ENCODE measurements at regions not wholly inside any gene's neighbourhood (a gene's known extent, or its start where the extent isn't known, plus 50 kb on each side); places are given as distances from the start of the nearest gene placed in this dataset.

DNA sequence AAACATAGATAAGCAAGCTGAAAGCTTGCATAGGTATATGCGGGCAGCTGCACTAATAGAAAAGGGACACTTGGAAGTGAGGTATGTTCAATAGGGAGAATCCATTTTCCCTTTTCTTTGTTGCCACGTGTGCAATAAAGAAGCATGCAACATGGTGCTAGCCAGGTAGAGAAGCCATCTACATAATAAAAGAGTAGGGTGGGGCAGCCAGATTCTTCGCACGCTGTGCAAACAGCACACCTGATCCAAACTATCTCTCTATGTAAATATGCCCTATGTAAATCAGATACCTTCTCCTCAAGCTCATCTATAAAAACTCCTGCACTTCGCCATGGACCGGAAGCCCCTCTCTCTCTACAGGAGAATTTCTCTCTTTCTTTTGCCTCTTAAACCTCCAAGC is 91.9 kb upstream of the C9orf72 start:
- Histone ChIP-seq H3K27me3 (ENCODE audit: control insufficient read depth in 2 of 2, insufficient read depth in 2 of 2, low read length in 2 of 2) (no peaks in the 10 kb centered on the region), H2AFZ (ENCODE audit: low read depth, low read length) (no peak overlapping the region), H3K36me3 (ENCODE audit: control insufficient read depth, insufficient read depth, low read length) (no peaks in the 10 kb centered on the region), H3K9me3 (replicated peaks; ENCODE audit: control insufficient read depth, insufficient read depth, low read depth, low read length) (no peaks in the 10 kb centered on the region), H3K4me1 (replicated peaks in 1 of 2; ENCODE audit: control insufficient read depth in 2 of 2, insufficient read depth in 2 of 2, low read length in 2 of 2) (no peaks in the 10 kb centered on the region), H3K27ac (ENCODE audit: extremely low read depth, low read depth, low read length) (no peak overlapping the region), H3K9me1 (ENCODE audit: control insufficient read depth, insufficient read depth, low read length) (no peaks in the 10 kb centered on the region), H3K4me3 (no peak overlapping the region), H3K9ac (ENCODE audit: insufficient read depth in 1 of 2, low read depth in 2 of 2, low read length in 2 of 2) (no peak overlapping the region), H3K4me2 (ENCODE audit: insufficient read depth, low read length) (no peak overlapping the region), H3K79me2 (ENCODE audit: control insufficient read depth, insufficient read depth, low read length) (no peaks in the 10 kb centered on the region), H4K20me1 (replicated peaks; ENCODE audit: control insufficient read depth, insufficient read depth, low read length) (no peaks in the 10 kb centered on the region)
- DNase-seq (ENCODE audit: extremely low read depth in 1 of 4, low spot score in 3 of 4) (no peak), FAIRE-seq (no peak), ATAC-seq (no peak)
- ChIA-PET CTCF (ENCODE audit: low intra/inter-chr PET ratio) (no interaction called here), POLR2A (interaction anchor here (0.8 kb wide), 1 partner anchor 10 kb away, joined by 3 read pairs; no protein-coding TSS in a partner anchor)
- no TSS peak for BruUV-seq (replicated peaks)
- WGBS (ENCODE audit: insufficient coverage, low coverage, missing lambda C conversion rate) = 0% methylated on average over 2 of the region's 6 CpGs
- TF ChIP-seq CHCHD3 (CRISPR knock-in tag; IDR thresholded peaks at IDR 0.05) (no peak), MCM5 (IDR thresholded peaks at IDR 0.05; ENCODE audit: low read depth) (no peak), EZH2 (IDR thresholded peaks at IDR 0.05; ENCODE audit: borderline replicate concordance, low read depth, low read length) (no peak), NCOA2 (IDR thresholded peaks at IDR 0.05; ENCODE audit: partially characterized antibody in 2 of 2) (no peak), KLF1 (tag; IDR thresholded peaks at IDR 0.05) (no peak), ZNF766 (CRISPR knock-in tag; conservative IDR thresholded peaks at IDR 0.05) (no peak)
- intact Hi-C loops (cut with micrococcal nuclease) = no loop called here
- in situ Hi-C loops (cut with MboI) = no loop called here

DNA sequence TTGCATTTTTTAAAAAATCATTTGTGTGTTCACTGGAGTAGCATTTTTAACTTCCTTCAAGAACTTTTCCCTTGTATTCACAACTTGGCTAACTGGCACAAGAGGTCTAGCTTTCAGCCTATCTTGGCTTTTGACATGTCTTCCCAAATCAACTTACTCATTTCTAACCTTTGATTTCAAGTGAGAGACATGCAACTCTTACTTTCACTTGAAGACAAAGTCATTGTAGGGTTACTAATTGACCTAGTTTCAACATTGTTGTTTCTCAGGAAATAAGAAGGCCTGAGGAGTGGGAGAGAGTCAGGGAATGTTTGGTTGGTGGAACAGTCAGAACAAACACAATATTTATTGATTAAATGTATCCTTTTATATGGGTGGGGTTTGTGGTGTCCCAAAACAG is 95.0 kb upstream of the C9orf72 start:
- no peaks in the 10 kb centered on the region for H3K79me2 ChIP-seq (ENCODE audit: control insufficient read depth, insufficient read depth, low read length)
- DNase-seq (ENCODE audit: extremely low read depth in 1 of 4, low spot score in 3 of 4) (no peak), FAIRE-seq (no peak), ATAC-seq (no peak)
- no peak overlapping the region for H3K4me3 ChIP-seq
- H3K4me1 ChIP-seq (replicated peaks in 1 of 2; ENCODE audit: control insufficient read depth in 2 of 2, insufficient read depth in 2 of 2, low read length in 2 of 2) = no peaks in the 10 kb centered on the region
- in situ Hi-C loops (cut with MboI) = no loop called here
- no peak overlapping the region for H3K9ac ChIP-seq (ENCODE audit: insufficient read depth in 1 of 2, low read depth in 2 of 2, low read length in 2 of 2)
- intact Hi-C loops (cut with micrococcal nuclease) = no loop called here
- no peaks in the 10 kb centered on the region for H3K9me3 ChIP-seq (replicated peaks; ENCODE audit: control insufficient read depth, insufficient read depth, low read depth, low read length)
- no peaks in the 10 kb centered on the region for H3K27me3 ChIP-seq (ENCODE audit: control insufficient read depth in 2 of 2, insufficient read depth in 2 of 2, low read length in 2 of 2)
- H3K36me3 ChIP-seq (ENCODE audit: control insufficient read depth, insufficient read depth, low read length) = no peaks in the 10 kb centered on the region
- CTCF ChIA-PET (ENCODE audit: low intra/inter-chr PET ratio) = no interaction called here
- no peak for TF ChIP-seq STAT5B (CRISPR knock-in tag; IDR thresholded peaks at IDR 0.05)
- no peak for TF ChIP-seq ZNF253 (CRISPR knock-in tag; conservative IDR thresholded peaks at IDR 0.05)
- TF ChIP-seq ZNF445 (CRISPR knock-in tag; IDR thresholded peaks at IDR 0.05; ENCODE audit: low read depth) = no peak
- no peak for TF ChIP-seq TCF7L2 (IDR thresholded peaks at IDR 0.05; ENCODE audit: low read depth, low read length)
- no peak for TF ChIP-seq ZNF324 (CRISPR knock-in tag; IDR thresholded peaks at IDR 0.05)
- TF ChIP-seq ZNF589 (CRISPR knock-in tag; IDR thresholded peaks at IDR 0.05; ENCODE audit: low read depth) = no peak
- no peak for TF ChIP-seq MTF1 (CRISPR knock-in tag; IDR thresholded peaks at IDR 0.05; ENCODE audit: borderline replicate concordance)
- no peak for TF ChIP-seq GTF2A2 (tag; IDR thresholded peaks at IDR 0.05)
- TF ChIP-seq PHF8 (IDR thresholded peaks at IDR 0.05; ENCODE audit: borderline replicate concordance, low read length) = no peak
- no peak for TF ChIP-seq WHSC1 (IDR thresholded peaks at IDR 0.05; ENCODE audit: low read length)
- TF ChIP-seq PHB (CRISPR knock-in tag; IDR thresholded peaks at IDR 0.05) = no peak
- TF ChIP-seq, protein P1, sequence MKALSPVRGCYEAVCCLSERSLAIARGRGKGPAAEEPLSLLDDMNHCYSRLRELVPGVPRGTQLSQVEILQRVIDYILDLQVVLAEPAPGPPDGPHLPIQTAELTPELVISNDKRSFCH (CRISPR knock-in tag; IDR thresholded peaks at IDR 0.05) = no peak
- TF ChIP-seq, protein P1 (tag; IDR thresholded peaks at IDR 0.05) = no peak
- TF ChIP-seq RHOXF2B (CRISPR knock-in tag; conservative IDR thresholded peaks at IDR 0.05) = no peak
- TF ChIP-seq SAFB2 (IDR thresholded peaks at IDR 0.05; ENCODE audit: borderline replicate concordance, low read depth, low read length, severe bottlenecking) = no peak
- H4K20me1 ChIP-seq (replicated peaks; ENCODE audit: control insufficient read depth, insufficient read depth, low read length) = no peaks in the 10 kb centered on the region
- no TSS peak for BruUV-seq (replicated peaks)
- POLR2A ChIA-PET = no interaction called here
- H2AFZ ChIP-seq (ENCODE audit: low read depth, low read length) = no peak overlapping the region
- no peak overlapping the region for H3K27ac ChIP-seq (ENCODE audit: extremely low read depth, low read depth, low read length)
- H3K4me2 ChIP-seq (ENCODE audit: insufficient read depth, low read length) = no peak overlapping the region
- no peaks in the 10 kb centered on the region for H3K9me1 ChIP-seq (ENCODE audit: control insufficient read depth, insufficient read depth, low read length)

Measured in K562 (cell line).